Transverse colon (tissue), 4 donors: ENCODE measurements at regions not wholly inside any gene's neighbourhood (a gene's known extent, or its start where the extent isn't known, plus 50 kb on each side); places are given as distances from the start of the nearest gene placed in this dataset.

Experiments used
- DNase-seq: peaks from one replicate; pipeline ENCODE4 v3.0.0-alpha.2; 2019
- H3K27ac ChIP-seq, 4 donors: fragments of 200-600 bp; sonication (generic); 2 replicates each; pipeline ENCODE4 v1.5.1; 2016 to 2018; ENCODE audit warnings: inconsistent platforms in 4 of 4
- H3K27me3 ChIP-seq: fragments of 200-600 bp; sonication (generic); 2 replicates; pipeline ENCODE4 v1.5.1; 2017; ENCODE audit warnings: inconsistent platforms
- H3K36me3 ChIP-seq, 4 donors: fragments of 200-600 bp; sonication (generic); 2 replicates each; pipeline ENCODE4 v1.5.1; 2017 to 2019; ENCODE audit warnings: inconsistent platforms in 4 of 4
- H3K4me1 ChIP-seq, 4 donors: fragments of 200-600 bp; sonication (generic); 2 replicates each; pipeline ENCODE4 v1.5.1; 2017 to 2020; ENCODE audit warnings: inconsistent platforms in 4 of 4
- H3K4me3 ChIP-seq, 4 donors: fragments of 200-600 bp; sonication (generic); 1 replicate in 1 of 4; 2 replicates in 3 of 4; pipeline versions ENCODE4 v1.5.1 to v1.6.1; 2017 to 2019; ENCODE audit warnings: inconsistent platforms in 4 of 4
- H3K9me3 ChIP-seq, 2 donors: fragments of 200-600 bp; sonication (generic); 2 replicates each; pipeline ENCODE4 v1.5.1; 2017 to 2019; ENCODE audit warnings: inconsistent platforms in 2 of 2
- EP300 ChIP-seq: sonication (generic); formaldehyde crosslinking; IDR thresholded peaks from one replicate; pipeline ENCODE4 v1.6.1; 2017; ENCODE audit warnings: antibody characterized with exemption, low read depth
- POLR2A ChIP-seq: fragments of 450-650 bp; IDR thresholded peaks from one replicate; pipeline ENCODE4 v1.6.1; 2016; ENCODE audit warnings: antibody characterized with exemption, mild to moderate bottlenecking, moderate library complexity
- POLR2AphosphoS5 ChIP-seq, 3 donors: sonication (generic); formaldehyde crosslinking; IDR thresholded peaks; one replicate each; pipeline ENCODE4 v1.6.1; 2016; ENCODE audit warnings: antibody characterized with exemption in 3 of 3
- WGBS, 2 donors: methylation state at CpG; one replicate each; pipeline ENCODE4 v1.1.5; 2018; ENCODE audit warnings: low coverage in 1 of 2; 5-methylcytosine and 5-hydroxymethylcytosine counted together
- in situ Hi-C, 4 donors: fragments of 200-750 bp; cut with MboI; loops; one replicate each; pipeline versions ENCODE4 v1.15.0 to v1.15.1; 2017; ENCODE audit warnings: low sequenced_read_pairs in 3 of 4, low pct_ligation_motif_present in 1 of 4, low pct_unique_long_range_greater_than_20kb in 1 of 4
- intact Hi-C: fragments of 100-400 bp; cut with DNase I; formaldehyde crosslinking; loops from one replicate; pipeline ENCODE4 v1.15.1; 2023; ENCODE audit warnings: low total_unique reads
- TF ChIP-seq, protein P1 (sequence below), 5 experiments: fragments of 200-600 bp in 3 of 5; fragments of 450-650 bp in 2 of 5; sonication (generic) in 3 of 5; IDR thresholded peaks; 1 replicate in 2 of 5; 2 replicates in 3 of 5; pipeline ENCODE4 v1.5.1; 2016 to 2017; ENCODE audit warnings: antibody characterized with exemption in 5 of 5, inconsistent platforms in 3 of 5, mild to moderate bottlenecking in 2 of 5, moderate library complexity in 1 of 5

DNA sequence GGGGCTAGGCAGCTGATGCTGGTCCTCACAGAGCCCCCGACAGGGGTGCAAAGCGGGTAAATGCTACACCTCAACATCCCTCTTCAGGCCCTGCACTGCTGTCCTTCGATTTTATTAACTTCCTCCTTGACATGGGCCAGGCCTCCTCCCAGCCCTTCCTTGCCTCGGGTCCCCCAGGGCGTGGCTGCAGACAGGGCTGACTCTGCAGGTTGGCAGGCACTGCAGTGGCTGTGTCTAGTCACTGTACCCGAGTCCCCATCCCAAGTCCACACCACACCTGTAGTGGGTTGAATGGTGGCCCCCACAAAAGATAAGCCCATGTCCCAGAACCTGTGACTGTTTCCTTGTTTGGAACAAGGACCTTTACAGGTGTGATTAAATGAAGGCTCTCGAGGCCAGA is 140.2 kb downstream of the TWIST2 start:
- Histone ChIP-seq H3K4me3 (no peak overlapping the region), H3K27me3 (peaks cover 3% of the 10 kb centered on the region), H3K9me3 (no peaks in the 10 kb centered on the region), H3K4me1 (no peaks in the 10 kb centered on the region), H3K36me3 (no peaks in the 10 kb centered on the region), H3K27ac (no peak overlapping the region)
- in situ Hi-C loops, result no loop called here
- DNase-seq, result no peak
- intact Hi-C loops, result no loop called here
- TF ChIP-seq POLR2AphosphoS5 (IDR thresholded peaks at IDR 0.05) (no peak), POLR2A (no peak), EP300 (no peak)
- TF ChIP-seq, protein P1, sequence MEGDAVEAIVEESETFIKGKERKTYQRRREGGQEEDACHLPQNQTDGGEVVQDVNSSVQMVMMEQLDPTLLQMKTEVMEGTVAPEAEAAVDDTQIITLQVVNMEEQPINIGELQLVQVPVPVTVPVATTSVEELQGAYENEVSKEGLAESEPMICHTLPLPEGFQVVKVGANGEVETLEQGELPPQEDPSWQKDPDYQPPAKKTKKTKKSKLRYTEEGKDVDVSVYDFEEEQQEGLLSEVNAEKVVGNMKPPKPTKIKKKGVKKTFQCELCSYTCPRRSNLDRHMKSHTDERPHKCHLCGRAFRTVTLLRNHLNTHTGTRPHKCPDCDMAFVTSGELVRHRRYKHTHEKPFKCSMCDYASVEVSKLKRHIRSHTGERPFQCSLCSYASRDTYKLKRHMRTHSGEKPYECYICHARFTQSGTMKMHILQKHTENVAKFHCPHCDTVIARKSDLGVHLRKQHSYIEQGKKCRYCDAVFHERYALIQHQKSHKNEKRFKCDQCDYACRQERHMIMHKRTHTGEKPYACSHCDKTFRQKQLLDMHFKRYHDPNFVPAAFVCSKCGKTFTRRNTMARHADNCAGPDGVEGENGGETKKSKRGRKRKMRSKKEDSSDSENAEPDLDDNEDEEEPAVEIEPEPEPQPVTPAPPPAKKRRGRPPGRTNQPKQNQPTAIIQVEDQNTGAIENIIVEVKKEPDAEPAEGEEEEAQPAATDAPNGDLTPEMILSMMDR (IDR thresholded peaks at IDR 0.05), result no peak
- 63 to 76% methylated on average over 4 to 7 of the region's 7 CpGs for WGBS, 2 donors

DNA sequence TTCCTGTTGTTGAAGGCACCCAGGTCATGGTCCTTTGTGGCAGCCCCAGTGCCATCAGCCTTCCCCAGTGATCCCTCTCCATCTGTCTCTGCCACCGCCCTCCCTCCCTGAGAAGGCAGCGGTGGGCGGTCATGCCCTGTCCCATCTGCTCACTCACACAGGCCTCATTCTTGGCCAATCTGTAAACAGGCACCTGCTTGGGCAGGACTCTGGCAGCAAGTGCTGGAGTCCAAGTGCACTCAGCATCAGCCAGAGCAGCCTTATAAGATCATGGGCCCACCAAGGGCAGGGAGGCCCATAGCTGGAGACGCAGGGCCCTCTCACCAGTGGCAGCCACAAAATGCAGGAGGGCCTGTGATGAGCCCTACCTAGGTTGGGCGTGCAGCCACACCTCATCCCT is 140.9 kb downstream of the TWIST2 start:
- in situ Hi-C loops, result no loop called here
- Histone ChIP-seq H3K27me3 (no peaks in the 10 kb centered on the region), H3K36me3 (no peaks in the 10 kb centered on the region), H3K27ac (no peak overlapping the region), H3K4me1 (no peaks in the 10 kb centered on the region), H3K9me3 (no peaks in the 10 kb centered on the region), H3K4me3 (no peak overlapping the region)
- TF ChIP-seq, protein P1 (IDR thresholded peaks at IDR 0.05), result no peak
- TF ChIP-seq EP300, result no peak
- no peak for TF ChIP-seq POLR2AphosphoS5 (IDR thresholded peaks at IDR 0.05)
- no peak for TF ChIP-seq POLR2A
- 96% methylated on average over 4 of the region's 5 CpGs; no CpG with 5 or more reads in 1 of the 2 donors for whole genome bisulfite sequencing, 2 donors
- intact Hi-C loops, result no loop called here
- DNase-seq, result no peak

DNA sequence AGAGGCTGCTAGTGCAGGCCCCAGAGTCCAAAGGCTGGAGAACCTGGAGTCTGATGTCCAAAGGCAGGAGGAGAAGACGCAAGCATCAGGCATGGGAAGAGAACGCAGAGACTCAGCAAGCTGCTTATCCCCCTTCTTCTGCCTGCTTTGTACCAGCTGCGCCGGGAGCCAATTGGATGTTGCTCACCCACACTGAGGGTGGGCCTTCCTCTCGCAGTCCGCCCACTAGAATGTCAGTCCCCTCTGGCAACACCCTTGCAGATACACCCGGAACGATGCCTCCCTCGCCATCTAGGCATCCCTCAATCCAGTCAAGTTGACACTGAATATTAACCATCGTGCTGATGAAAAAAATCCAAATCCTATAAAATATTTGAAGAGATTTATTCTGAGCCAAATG is 141.6 kb downstream of the TWIST2 start:
- intact Hi-C loops, result no loop called here
- H3K9me3 ChIP-seq, result no peaks in the 10 kb centered on the region
- no peaks in the 10 kb centered on the region for H3K27me3 ChIP-seq
- H3K4me3 ChIP-seq, result no peak overlapping the region
- no peak overlapping the region for H3K27ac ChIP-seq
- TF ChIP-seq, protein P1 (IDR thresholded peaks at IDR 0.05), result no peak
- no peak for TF ChIP-seq POLR2AphosphoS5 (IDR thresholded peaks at IDR 0.05)
- TF ChIP-seq EP300, result no peak
- no peak for TF ChIP-seq POLR2A
- DNase-seq, result no peak
- no peaks in the 10 kb centered on the region for H3K4me1 ChIP-seq
- in situ Hi-C loops, result no loop called here
- WGBS, 2 donors, result 85 to 93% methylated on average over 3 to 9 of the region's 10 CpGs
- no peaks in the 10 kb centered on the region for H3K36me3 ChIP-seq

DNA sequence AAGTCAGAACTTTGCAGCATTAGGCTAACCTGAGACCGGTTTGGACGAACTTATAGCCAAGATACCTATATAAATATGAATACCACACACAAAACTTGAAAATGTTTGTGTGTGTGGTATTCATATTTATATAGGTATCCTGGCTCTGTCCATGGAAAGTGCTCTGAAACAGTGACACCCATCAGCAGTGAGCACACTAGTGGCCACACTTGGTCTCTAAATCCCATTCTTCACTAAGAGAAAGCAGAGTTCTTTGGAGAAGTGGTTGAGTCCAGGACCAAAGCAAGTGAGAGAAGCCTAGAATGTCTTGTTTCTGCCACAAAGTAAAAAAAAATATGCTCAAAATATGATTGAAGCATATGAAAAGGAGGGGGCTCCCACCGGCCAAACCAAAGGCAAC is 146.5 kb downstream of the TWIST2 start:
- no peak overlapping the region for H3K27ac ChIP-seq
- no peaks in the 10 kb centered on the region for H3K4me1 ChIP-seq
- in situ Hi-C loops (no loop called here), intact Hi-C loops (no loop called here)
- TF ChIP-seq EP300, result no peak
- TF ChIP-seq POLR2A, result no peak
- H3K4me3 ChIP-seq, result no peak overlapping the region
- no peak for DNase-seq
- H3K9me3 ChIP-seq, result peaks cover 0 to 3% of the 10 kb centered on the region in 2 donors
- 90 to 97% methylated on average over 3 of the region's 3 CpGs for WGBS, 2 donors
- no peaks in the 10 kb centered on the region for H3K27me3 ChIP-seq
- H3K36me3 ChIP-seq, result no peaks in the 10 kb centered on the region

DNA sequence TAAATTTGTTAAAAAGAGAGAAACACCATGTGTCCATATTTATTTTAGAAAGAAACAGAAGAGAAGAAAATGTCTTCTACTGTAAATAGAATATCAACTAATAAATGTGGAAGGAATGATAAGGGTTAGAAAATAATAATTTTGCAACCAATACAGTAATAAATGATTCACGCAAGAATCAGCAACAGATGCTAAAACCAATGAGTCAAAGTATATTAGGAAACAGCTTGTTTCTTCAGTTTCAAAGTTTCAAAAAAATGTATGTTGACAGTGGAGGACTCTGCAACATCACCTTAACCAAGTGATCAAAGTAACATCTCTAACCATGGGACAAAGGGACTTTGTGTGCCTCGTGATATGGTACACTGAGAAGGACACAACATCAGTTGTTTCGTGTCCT is 147.0 kb downstream of the TWIST2 start:
- in situ Hi-C loops, result no loop called here
- Histone ChIP-seq H3K27me3 (no peaks in the 10 kb centered on the region), H3K9me3 (peaks cover 0 to 3% of the 10 kb centered on the region in 2 donors), H3K27ac (no peak overlapping the region), H3K36me3 (no peaks in the 10 kb centered on the region), H3K4me1 (no peaks in the 10 kb centered on the region), H3K4me3 (no peak overlapping the region)
- 87 to 90% methylated on average over 2 to 3 of the region's 3 CpGs for WGBS, 2 donors
- intact Hi-C loops, result no loop called here
- TF ChIP-seq POLR2AphosphoS5 (IDR thresholded peaks at IDR 0.05) (no peak), EP300 (no peak), POLR2A (no peak)
- TF ChIP-seq, protein P1 (IDR thresholded peaks at IDR 0.05), result no peak
- DNase-seq, result no peak
